ENCODE measurements at regions not wholly inside any gene's neighbourhood (a gene's known extent, or its start where the extent isn't known, plus 50 kb on each side); places are given as distances from the start of the nearest gene placed in this dataset.

GRCh38 chr7:149569726-149570422 lies 72.3 kb upstream of the ZNF746 start:
- H3K4me3 ChIP-seq (replicated peaks in 1 of 3; ENCODE audit: insufficient read depth in 1 of 3, low read depth in 2 of 3, low read length in 3 of 3): no peak overlapping the region
- ChIA-PET POLR2A (no interaction called here), CTCF (ENCODE audit: low intra/inter-chr PET ratio, low total read pairs) (no interaction called here)
- no peak overlapping the region for H3K4me2 ChIP-seq (ENCODE audit: low read depth, low read length)
- no peak overlapping the region for H3K27ac ChIP-seq (ENCODE audit: extremely low read length, insufficient read depth, low read length)
- no peaks in the 10 kb centered on the region; the same call in 1 of the 2 replicates for H3K9me3 ChIP-seq (ENCODE audit: low read length)
- no peak overlapping the region for H3K9ac ChIP-seq (ENCODE audit: insufficient read depth, low read depth, low read length)
- no peaks in the 10 kb centered on the region for H3K79me2 ChIP-seq (ENCODE audit: insufficient read depth, low read length)
- H4K20me1 ChIP-seq (ENCODE audit: insufficient read depth, low read length): no peaks in the 10 kb centered on the region
- H3K36me3 ChIP-seq (replicated peaks in 1 of 2; ENCODE audit: control insufficient read depth in 1 of 2, insufficient read depth in 2 of 2, low read length in 2 of 2): peaks cover 0 to 20% of the 10 kb centered on the region in 2 experiments; a peak in 4 of 5 replicates
- H2AFZ ChIP-seq (ENCODE audit: low read length): no peak overlapping the region
- DNase-seq (ENCODE audit: low spot score) (no peak), ATAC-seq (no peak), FAIRE-seq (no peak)
- no peaks in the 10 kb centered on the region for H3K27me3 ChIP-seq (ENCODE audit: control insufficient read depth in 1 of 2, insufficient read depth in 2 of 2, low read length in 2 of 2)
- BruUV-seq (replicated peaks): no TSS peak
- no peaks in the 10 kb centered on the region for H3K4me1 ChIP-seq (ENCODE audit: insufficient read depth, low read length)
- WGBS (ENCODE audit: low lambda C conversion rate): 96% methylated on average over 12 of the region's 12 CpGs
- in situ Hi-C loops (cut with HindIII; ENCODE audit: extremely low pct_ligation_motif_present, low pct_unique_long_range_greater_than_20kb): no loop called here
- intact Hi-C loops (cut with micrococcal nuclease; ENCODE audit: unreplicated experiment): no loop called here
- TF ChIP-seq AGO1 (IDR thresholded peaks at IDR 0.05; ENCODE audit: low read depth, low read length, poor library complexity, severe bottlenecking) (no peak), SNAPC4 (CRISPR knock-in tag; IDR thresholded peaks at IDR 0.05) (no peak), GPBP1L1 (CRISPR knock-in tag; IDR thresholded peaks at IDR 0.05) (no peak), HOXA3 (CRISPR knock-in tag; IDR thresholded peaks at IDR 0.05) (no peak), ZNF20 (CRISPR knock-in tag; IDR thresholded peaks at IDR 0.05) (no peak), CENPBD1 (CRISPR knock-in tag; IDR thresholded peaks at IDR 0.05; ENCODE audit: borderline replicate concordance, low read depth) (no peak), U2AF1 (optimal IDR thresholded peaks at IDR 0.05; ENCODE audit: low read depth, low read length) (no peak), KIAA2018 (CRISPR knock-in tag; IDR thresholded peaks at IDR 0.05; ENCODE audit: borderline replicate concordance) (no peak)

Measured in HepG2 (cell line).